Nucleus accumbens (tissue), 56 donors: ENCODE measurements at regions not wholly inside any gene's neighbourhood (a gene's known extent, or its start where the extent isn't known, plus 50 kb on each side); places are given as distances from the start of the nearest gene placed in this dataset.

Experiments used
- DNase-seq, 56 donors: peaks; one replicate each; lab custom pipeline; 2025; lab: John Stamatoyannopoulos, UW

DNA sequence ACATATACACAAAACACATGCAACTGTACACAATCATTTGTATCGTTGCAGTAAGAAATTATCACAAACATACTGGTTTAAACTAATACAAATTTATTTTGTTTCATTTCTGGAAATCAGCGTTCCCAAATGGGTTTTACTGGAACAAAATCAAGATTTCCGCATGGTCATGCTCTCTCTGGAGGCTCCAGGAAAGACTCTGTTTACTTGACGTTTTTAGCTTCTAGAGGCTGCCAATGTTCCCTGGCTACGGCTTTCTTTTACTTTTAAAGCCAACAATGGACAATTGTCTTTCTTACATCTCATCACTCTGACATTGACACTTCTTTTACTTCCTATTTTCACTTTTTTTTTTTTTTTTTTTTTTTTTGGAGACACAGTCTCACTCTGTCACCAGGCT lies 793.1 kb downstream of the CDH9 start:
- DNase-seq, result no peak

DNA sequence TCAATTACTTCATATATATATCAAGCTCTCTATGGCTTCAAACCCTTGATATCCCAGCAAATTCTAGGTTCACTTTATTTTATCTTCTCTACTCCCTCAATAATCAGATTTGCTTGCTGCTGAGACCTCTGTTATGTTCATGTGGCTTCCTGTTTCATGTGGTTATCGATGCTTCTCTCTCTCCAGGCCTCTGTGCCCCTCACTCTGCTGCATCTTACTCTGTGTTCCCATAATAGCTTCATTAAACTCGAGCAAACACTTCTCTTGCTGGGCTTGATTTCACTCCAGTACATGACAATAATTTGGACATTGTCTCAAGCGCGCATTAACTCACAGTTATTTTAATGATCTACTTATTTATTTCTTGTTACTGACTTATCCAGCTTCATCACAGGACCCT lies 798.8 kb downstream of the CDH9 start:
- DNase-seq, result no peak

DNA sequence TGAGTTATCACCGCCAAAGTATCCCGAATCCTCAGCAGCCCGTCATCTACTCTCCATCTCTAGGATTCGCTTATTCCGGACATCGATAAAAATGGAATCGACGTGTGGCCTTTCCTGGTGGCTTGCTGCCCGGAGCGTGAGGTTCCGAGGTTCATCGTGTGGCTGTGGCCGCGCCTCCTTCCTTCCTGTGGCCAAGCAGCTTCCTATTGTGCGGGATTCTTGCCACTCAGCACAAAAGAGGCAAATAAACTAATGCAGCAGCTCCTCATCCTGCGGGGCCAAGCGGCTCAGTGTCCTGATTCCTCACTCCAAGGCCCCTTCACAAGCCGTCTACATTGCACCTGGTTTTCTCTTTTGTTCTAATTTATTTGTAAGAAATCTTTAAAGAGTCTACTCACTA lies 800.9 kb downstream of the CDH9 start:
- no peak for DNase-seq

DNA sequence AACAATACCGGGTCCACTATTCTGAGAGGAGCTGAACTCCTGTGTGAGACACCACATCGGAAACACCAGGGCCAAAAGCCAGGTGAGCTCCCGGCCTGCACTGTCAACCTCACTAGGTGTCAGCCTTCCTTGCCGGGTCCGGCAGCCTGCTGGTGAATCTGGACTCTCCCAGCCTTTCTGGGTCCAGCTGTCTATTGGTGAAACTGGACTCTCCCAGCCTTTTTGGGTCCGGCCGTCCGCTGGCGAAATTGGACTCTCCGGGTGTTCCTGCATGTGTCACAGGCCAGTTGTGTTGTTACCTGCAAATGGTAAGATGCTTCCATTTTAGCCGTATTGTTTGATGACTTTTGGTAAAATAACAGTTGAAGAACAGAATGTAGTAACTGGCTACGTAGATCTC lies 801.5 kb downstream of the CDH9 start:
- no peak for DNase-seq

DNA sequence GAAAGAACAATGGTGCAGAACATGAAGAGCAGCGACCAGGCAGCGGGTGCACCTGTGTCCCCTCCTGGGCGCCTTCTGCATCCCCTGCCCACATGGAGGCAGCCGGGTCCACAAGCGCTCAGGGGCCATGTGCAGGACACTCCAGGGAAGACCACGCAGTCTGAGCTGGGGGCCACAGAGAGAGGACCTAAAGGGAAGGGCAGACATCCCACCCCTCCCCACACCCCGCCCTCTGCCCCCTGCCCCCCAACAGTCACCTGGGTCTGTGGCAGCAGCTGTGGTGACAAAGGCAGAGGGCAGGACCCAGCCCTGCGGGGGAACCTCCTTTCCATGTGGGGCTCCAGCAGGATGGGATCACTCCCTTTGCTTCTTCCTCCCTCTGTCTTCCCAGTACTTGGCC lies 805.7 kb downstream of the CDH9 start:
- no peak for DNase-seq

GRCh38 chr5:26231316-26231715 lies 807.1 kb downstream of the CDH9 start:
- no peak for DNase-seq

DNA sequence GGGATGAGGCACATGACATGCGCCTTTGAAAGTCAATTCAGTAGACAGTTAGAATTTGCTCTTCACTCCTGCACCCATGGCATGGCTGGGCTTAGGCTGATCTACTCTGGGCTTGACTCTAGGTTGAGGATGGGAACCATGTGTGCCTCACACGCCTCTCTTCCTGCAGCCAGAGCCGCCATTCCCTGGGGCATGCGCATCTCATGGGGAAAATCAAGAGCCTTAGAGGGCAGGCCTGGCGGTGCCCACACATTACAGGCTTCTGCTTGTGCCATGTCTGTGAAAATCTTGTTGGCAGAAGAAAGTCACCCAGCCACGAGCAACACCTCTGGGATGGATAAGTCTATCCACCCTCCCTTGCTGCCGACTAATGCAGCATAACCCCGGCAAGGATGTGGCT lies 808.5 kb downstream of the CDH9 start:
- DNase-seq, result no peak

DNA sequence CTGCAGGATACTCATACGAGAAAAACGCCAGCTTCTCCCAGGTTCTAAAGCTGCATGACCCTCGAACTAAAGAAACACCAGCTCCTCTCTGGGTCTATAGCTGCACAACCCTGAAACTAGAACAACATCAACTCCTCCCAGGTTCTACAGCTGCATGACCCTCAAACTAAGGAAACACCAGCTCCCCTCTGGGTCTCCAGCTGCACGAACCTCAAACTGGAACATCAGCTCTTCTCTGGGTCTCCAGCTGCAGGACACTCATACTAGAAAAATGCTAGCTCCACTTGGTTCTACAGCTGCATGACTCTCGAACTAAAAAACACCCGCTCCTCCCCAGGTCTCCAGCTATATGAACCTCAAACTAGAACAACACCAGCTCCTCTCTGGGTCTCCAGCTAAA lies 811.1 kb downstream of the CDH9 start:
- no peak for DNase-seq

DNA sequence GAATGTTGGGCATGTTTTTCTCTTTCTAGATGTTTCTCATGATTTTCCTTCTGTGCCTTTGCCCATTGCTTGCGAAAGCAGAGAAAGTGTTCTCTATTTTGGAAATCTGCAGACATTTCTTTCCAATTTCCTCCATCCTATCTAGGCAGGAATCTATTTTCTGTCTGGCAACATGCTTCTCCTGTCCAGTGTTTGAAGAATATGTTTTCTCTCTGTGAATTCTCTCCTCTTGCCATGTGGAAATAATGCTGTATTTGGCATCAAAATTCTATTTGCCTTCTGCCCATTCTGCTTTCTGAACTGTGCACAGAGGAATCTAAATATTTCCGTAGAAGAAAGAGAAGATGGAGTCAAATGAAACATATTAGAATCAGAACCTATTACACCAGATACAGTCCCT lies 833.3 kb downstream of the CDH9 start:
- DNase-seq, result no peak

DNA sequence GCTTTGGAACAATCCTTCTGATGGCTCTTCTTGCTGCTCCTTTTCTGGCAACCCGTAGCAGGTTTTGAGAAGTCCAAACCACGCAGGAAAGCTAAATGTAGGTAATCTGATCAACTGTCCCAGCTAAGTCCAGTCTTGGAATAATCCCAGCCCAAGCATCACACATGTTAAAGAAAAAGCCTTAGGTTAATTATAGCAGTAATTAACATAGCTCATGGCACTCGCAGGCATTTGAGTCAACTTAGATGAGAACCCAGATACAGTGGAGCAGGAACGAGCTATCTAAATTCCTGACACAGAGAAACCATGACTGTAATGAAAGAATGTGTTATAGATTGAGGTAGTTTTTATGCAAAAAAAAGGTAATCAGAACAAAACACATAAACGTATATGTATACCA lies 844.8 kb downstream of the CDH9 start:
- DNase-seq, result no peak

DNA sequence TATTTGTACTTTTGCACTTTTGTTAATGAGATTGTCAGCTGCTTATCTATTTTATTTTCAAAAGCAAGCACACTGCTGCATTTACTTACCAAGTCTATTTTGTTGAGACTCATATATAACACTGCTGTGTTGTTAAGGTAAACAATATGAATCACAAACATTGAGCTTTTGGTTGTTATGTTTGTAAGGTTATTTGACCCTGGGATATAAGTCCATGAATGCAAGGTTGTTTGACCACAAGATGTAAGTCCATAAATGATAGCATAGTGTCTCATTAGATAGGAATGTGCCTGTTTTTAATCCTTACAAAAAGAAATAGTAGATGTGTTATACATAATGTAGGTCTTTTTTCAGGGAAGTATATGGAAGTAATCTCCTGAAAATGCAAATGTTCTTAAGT lies 845.9 kb downstream of the CDH9 start:
- no peak for DNase-seq

GRCh38 chr5:26181582-26181981 lies 856.8 kb downstream of the CDH9 start:
- DNase-seq, result no peak

DNA sequence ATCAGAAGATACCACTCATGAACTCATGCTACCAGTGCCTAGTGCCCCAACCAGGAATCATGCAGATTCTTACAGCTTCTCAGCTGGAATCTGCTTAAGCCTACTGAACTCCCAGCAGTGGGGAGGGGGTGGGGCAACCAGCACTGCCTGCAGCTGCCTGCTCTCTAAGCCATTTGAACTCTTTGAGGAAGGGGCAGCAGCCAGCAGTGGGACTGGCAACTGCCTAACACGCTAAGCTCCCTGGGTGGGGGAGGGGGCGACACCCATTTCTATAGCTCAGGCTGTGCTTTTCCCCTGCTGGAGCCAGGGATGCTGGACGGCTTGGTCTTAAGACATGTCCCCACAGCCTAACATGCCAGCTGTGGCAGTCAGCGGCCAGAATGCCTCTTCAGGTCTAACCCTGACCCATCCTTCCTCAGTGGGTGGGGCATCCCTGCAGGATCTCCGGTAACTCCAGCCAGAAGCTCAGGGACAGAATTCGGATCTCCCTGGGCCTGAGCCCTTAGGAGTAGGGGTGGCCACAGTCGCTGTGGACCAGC lies 889.7 kb downstream of the CDH9 start:
- no peak for DNase-seq

DNA sequence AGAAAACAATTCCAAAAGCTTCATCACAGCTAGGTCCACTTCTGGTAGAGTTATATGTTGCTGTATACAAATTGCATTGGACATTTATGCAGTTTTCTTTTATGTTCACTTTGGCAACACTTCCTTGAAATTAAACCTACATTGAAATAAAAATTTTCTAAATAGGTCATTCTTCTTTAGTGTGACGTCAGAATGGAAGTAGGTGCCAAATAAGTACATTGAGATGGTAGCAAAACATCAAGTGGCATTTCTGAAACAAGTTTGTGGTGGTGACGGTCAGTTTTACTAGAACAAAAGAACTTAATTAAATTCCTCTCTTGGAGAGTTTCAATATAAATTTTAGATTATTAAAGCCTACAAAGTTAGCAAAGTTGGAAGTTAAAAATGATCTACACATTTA lies 895.1 kb downstream of the CDH9 start:
- DNase-seq, result no peak

DNA sequence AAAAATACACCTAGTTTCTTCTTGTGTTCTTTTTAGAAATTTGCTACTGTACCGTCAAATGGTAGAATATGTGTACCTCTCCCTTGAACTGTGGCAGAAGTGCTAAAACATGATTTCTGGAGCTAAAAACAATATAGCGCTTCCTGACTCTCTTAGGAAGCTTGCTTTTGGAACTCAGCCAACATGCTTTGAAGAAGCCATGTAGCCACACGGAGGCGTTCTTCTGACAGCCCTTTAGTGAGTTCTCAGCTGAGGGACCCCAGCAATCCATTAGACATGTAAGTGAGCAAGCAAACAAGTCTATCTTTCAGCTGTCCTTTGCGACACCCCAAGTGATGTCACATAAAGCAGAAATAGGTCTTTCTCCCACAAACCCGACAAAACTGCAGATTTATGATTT lies 917.0 kb downstream of the CDH9 start:
- no peak for DNase-seq

DNA sequence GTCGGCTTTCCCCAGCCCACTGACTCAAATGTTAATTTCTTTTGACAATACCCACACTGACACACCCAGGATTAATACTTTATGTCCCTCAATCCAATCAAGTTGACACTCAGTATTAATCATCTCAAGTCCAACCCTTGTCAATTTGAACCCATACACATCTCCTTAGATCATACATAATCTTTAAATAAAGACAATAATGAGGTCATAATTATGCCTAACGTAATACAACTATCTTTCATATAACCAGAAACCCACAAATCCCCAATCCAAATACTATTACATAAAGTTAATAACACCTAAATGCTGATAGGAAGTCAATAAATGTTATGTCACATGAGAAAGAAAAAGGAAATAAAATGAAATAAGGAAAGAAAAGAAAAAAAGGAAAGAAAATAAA lies 934.2 kb downstream of the CDH9 start:
- no peak for DNase-seq

DNA sequence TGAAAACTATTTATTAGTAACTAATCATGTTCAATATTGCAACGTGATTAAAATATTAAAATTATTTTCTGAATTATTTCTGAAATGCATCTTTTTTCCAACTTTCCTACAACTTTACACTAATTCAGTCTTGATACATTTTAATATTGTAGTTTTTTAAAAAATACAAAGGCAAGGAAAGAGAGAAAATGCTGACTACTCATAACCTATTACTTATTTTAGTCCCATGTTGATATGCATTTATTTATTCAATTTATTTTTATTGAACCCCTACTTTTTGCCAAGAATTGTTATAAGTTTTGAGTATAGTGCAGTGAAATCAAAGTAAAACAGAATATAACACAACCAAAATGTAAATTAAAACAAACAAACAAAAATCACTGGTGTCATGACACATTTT lies 978.2 kb downstream of the CDH9 start:
- no peak for DNase-seq

- no peak for DNase-seq
These were observed 983.8 kb downstream of the CDH9 start for GRCh38 chr5:26054594-26054993.

GRCh38 chr5:26034813-26035212 lies 1003.6 kb downstream of the CDH9 start:
- no peak for DNase-seq

GRCh38 chr5:26031481-26031880 lies 1006.9 kb downstream of the CDH9 start:
- no peak for DNase-seq

- DNase-seq, result no peak
These were observed 1012.3 kb downstream of the CDH9 start for GRCh38 chr5:26026044-26026443.

- DNase-seq, result no peak
These were observed 1013.6 kb downstream of the CDH9 start for GRCh38 chr5:26024774-26025173.

DNA sequence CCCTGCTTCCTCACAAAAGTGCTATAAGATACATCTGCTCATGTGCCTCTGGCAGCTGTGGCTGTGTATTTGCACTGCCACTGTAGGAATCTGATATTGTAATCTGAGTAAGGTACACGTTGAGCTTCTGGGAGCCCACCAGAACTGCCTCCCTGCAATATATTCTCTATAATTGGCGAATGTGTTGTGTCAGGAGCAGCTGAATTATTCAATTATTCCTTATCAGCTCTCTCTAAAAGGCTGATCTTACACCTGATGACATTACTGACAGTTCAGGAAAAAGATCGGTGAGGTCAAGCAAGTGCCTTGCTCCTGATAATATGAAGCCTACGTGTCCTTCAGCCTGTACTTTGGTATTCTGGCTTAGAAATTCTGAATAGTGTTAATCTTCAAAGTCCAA lies 1015.0 kb downstream of the CDH9 start:
- DNase-seq, result no peak

GRCh38 chr5:26014206-26014605 lies 1024.2 kb downstream of the CDH9 start:
- DNase-seq, result no peak
